NCI-H2107 treated with DMSO at 0.1 percent for 48 hours (cell line): ENCODE measurements at regions not wholly inside any gene's neighbourhood (a gene's known extent, or its start where the extent isn't known, plus 50 kb on each side); places are given as distances from the start of the nearest gene placed in this dataset.
"Not testable (repeated sequence)": the region's sequence is repeated elsewhere in the genome, so short reads cannot be mapped to it uniquely, and the experiment has no call there.

Source experiments
- DNase-seq: peaks from one replicate; lab custom pipeline; 2025; ENCODE audit not compliant: unreplicated experiment; lab: John Stamatoyannopoulos, UW

DNA sequence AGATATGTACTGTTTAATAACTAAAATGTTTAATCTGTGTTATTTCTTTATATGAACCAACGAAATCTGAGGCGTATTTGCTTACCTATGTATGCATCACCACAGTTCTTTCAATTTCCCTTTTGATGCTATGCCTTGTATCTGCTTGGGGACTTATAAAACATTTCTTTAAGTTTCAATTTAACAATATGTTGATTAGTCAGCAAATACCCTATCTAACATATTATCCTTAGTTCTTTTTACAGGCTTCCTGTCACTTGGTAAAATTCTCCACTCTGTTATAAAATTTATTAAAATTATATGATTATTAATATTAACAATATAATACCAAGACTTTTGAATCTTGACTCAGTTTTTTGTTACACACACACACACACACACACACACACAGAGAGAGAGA lies 174.3 kb downstream of the CPS1 start:
- DNase-seq = no peak

DNA sequence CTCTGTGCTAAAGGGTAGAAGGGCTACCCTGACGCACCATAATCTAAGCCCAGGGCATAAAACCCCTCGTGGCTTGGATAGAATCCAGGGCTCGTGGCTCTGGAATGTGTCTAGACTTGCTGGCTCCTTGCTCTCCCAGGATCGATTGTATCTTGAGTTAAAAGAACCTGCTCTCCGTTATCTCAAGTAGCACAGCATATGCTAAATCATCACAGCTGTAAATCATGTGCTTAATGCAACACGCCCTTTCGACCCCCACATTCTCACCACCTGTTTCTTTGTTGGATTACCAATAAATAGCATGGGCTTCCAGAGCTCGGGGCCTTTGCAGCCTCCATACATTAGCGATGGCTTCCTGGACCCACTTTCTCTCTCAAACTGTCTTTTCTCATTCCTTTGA lies 190.4 kb downstream of the CPS1 start:
- not testable (repeated sequence) for DNase-seq

DNA sequence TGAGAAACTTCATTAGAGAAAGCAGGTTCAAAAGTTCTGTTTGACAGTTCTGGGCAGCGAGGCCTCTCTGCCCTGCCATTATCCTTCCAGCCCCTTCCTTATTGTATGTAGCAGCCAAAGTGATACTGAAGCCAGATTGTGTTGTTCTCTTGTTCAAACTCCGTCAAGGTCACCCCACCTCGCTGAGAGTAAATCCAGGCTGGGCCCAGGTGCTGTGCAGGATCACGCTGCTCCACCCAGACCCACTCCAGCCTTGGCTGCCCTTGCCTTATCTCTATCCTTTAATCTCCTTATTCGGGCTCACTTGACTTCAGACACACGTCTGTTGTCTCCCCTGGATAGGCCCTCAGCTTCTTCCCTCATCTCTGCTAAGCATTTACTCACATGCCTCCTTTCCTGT lies 196.1 kb downstream of the CPS1 start:
- no peak for DNase-seq

- DNase-seq = no peak
These were observed 197.0 kb downstream of the CPS1 start for GRCh38 chr2:210753386-210753785.

- DNase-seq = no peak
These were observed 200.5 kb downstream of the CPS1 start for GRCh38 chr2:210756855-210757254.

DNA sequence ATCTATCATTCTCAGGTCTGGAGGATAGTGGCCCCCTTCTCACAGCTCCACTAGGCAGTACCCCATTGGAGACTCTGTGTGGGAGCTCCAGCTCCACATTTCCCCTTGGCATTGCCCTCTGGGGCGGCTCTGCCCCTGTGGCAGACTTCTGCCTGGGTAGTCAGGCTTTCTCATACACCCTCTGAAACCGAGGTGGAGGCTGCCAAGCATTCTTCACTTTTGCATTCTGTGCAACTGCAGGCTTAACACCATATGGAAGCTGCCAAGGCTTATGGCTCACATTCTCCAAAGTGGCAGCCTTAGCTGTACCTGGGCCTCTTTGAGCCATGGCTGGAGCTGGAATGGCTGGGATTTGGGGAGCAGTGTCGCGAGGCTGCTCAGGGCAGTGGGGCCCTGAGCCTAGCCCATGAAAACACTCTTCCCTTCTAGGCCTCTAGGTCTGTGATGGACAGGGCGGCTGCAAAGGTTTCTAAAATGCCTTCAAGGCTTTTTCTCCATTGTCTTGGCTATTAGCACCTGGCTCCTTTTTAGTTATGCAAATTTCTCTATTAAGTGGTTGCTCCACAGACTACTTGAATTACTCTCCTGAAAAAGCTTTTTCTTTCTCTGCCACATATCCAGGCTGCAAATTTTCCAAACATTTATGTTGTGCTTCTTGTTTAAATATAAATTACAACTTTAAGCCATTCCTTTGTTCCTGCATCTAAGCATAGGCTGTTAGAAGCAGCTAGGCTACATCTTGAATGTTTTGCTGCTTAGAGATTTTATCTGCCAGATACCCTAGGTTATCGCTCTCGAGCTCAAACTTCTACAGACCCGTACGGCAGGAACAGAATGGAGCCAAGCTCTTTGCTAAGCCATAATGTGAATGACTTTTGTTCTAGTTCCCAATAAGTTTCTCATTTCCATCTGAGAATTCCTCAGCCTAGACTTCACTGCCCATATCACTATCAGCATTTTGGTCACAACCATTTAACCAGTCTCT lies 206.5 kb downstream of the CPS1 start:
- DNase-seq = peak; percentile 13

DNA sequence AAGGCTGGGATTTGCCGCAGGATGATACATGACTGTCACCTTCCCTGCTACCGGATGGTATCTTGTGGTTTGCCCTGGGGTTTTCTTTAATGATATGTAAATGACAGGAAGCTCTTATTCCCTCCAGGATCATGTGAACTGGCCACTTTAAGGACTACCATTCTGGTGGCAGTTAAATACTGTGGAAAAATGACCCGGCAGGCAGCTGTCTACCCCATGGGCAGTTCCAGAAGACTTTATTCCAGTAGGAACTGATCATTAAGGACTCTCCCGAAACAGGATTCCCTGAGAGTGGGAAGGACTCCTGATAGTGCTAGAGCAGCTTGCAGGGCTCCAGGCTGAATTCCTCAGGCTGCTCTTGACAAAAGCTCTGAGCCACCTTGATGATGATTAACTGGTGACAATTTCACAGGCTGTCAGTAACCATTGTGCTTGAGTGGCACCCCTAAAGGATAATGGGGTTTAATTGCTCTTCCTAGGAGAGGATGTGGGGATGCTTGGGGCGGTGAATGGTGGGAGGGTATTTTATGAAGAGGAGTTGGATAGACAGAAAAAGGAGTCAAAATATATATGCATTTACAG lies 212.0 kb downstream of the CPS1 start:
- DNase-seq = peak; percentile 34

DNA sequence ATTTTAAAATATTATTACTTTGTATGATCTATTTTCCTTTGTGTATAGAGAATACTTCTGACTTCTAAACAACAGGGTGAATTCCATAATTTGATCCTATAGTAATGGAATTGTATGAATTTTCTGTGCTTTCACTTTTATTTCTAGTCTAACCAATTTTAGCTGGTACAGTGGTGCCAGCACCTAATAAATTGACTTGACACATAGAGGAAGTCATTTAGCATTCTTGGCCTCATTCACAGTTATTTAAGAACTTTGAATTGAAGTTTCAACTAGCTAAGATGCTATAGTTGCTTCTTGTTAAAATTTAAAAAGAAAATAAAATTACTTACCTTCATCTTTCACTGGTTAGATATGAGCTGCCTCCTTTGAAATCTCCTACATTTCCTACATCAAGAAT lies 220.4 kb downstream of the CPS1 start:
- no peak for DNase-seq

DNA sequence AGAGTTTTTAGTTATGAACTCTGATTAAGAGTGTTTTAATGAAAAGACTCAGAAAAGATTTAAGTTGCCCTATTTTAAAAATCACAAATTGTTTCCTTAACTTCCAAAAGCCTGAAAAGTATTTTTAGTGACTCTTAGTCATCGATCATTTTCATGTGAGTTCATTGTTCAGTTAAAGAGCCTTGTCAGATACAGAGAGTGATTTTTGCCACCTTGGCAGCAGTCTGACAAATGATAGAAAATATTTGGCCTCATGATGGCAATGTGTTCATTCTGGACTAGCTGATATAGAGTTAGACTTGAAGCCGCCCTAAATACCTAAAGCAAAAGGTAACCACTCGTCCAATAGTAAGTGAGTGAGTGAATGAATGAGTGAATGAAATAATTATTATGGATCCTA lies 225.8 kb downstream of the CPS1 start:
- DNase-seq = no peak

GRCh38 chr2:210787831-210788230 lies 231.4 kb downstream of the CPS1 start:
- not testable (repeated sequence) for DNase-seq

GRCh38 chr2:210792000-210792399 lies 235.6 kb downstream of the CPS1 start:
- DNase-seq = no peak

GRCh38 chr2:210795506-210795905 lies 239.1 kb downstream of the CPS1 start:
- no peak for DNase-seq

DNA sequence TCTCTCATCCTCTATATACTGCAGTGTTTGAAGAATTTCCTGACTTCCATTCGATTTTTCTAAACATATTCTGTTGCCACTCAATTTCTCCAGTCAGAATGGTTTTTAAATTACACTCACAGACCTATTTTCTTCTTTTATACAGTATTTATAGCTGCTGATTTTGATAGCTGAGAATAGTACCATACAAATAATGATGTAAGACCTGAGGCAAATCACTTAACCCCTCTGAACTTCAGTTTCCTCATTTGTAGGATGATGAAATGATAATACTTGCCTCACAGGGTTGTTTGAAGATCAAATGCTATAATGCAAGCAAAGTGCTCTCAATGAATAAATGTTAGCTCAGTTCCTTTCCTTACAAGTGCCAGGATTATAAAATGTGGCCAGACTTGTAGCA lies 241.8 kb downstream of the CPS1 start:
- no peak for DNase-seq

GRCh38 chr2:210814251-210815025 lies 258.0 kb downstream of the CPS1 start:
- DNase-seq = no peak

- no peak for DNase-seq
These were observed 260.4 kb downstream of the CPS1 start for GRCh38 chr2:210816769-210817168.

DNA sequence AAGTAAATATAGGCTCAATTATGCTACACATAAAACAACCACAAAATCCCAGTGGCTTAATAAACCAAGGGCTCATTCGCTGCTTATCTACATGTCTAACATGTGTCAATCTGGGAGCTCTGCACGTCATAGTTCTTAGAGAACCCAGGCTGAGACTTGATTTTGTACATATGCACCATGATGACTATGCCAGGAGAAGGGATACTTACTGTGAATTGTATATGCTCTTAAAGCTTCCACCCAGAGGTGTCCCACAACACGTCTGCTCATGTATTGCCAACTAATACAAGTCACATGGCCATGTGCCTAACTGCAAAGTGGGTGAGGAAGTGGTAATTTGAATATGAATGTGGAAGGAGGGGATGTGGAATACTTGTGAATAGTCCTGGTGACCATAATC lies 262.1 kb downstream of the CPS1 start:
- no peak for DNase-seq

DNA sequence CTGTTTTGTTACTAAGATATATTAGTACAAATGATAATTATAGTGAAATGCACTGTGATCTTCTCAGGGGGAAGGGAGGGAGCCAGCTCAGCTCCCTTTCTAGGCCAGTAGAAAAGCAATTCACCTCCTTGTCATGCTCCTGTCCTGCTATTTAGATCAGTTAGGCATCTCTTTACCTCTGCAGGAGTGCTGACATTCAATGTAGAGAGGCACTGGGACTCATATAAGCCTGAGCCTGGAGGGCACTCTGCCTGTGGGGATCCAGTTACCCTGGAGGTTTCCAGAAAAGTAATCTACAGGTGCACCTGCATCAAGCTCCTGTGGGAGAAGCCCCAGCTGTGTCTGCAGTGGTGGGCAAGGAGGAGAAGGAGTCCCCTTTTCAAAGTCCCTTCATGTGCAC lies 277.0 kb downstream of the CPS1 start:
- no peak for DNase-seq

- DNase-seq = no peak
These were observed 282.6 kb downstream of the CPS1 start for GRCh38 chr2:210839034-210839433.

GRCh38 chr2:210839450-210839849 lies 283.1 kb downstream of the CPS1 start:
- no peak for DNase-seq

- DNase-seq = peak; percentile 29
These were observed 286.5 kb downstream of the CPS1 start for GRCh38 chr2:210842896-210843295.

- DNase-seq = no peak
These were observed 287.6 kb downstream of the CPS1 start for GRCh38 chr2:210844016-210844415.

- no peak for DNase-seq
These were observed 302.9 kb downstream of the CPS1 start for GRCh38 chr2:210859314-210859713.
